GM10248 (cell line): ENCODE measurements at regions not wholly inside any gene's neighbourhood (a gene's known extent, or its start where the extent isn't known, plus 50 kb on each side); places are given as distances from the start of the nearest gene placed in this dataset.

Experiments
- CTCF ChIA-PET: fragments of 300-600 bp; sonication (Branson Sonifier 250); formaldehyde crosslinking; extraction: SDS; loops from one replicate; lab custom pipeline; 2021; ENCODE audit warnings: antibody characterized with exemption; lab: Yijun Ruan, JAX
- POLR2A ChIA-PET: fragments of 350-650 bp; sonication (Branson Sonifier 250); formaldehyde crosslinking; extraction: SDS; loops from one replicate; lab custom pipeline; 2020; ENCODE audit warnings: antibody characterized with exemption; lab: Yijun Ruan, JAX
- DNase-seq: peaks from one replicate; pipeline ENCODE4 v3.0.0; 2012; ENCODE audit errors: extremely low spot score
- CTCF ChIP-seq: IDR thresholded peaks from 2 replicates; pipeline ENCODE4 v1.5.1; 2012; ENCODE audit warnings: mild to moderate bottlenecking, low read depth; ENCODE audit errors: extremely low read depth, missing control alignments, control extremely low read depth

- ChIA-PET POLR2A (no interaction called here), CTCF (interaction anchor here (1.7 to 4.5 kb wide), 4 partner anchors 11 to 622 kb away, joined by 5 to 94 read pairs (median 13); no protein-coding TSS in a partner anchor)
- no peak for DNase-seq
- TF ChIP-seq CTCF: no peak
Observed at GRCh38 chr18:51666763-51667191, 469.3 kb upstream of the MEX3C start.

GRCh38 chr18:51668101-51668500, 470.6 kb upstream of the MEX3C start:
- peak; percentile 76 for TF ChIP-seq CTCF
- peak; percentile 53 for DNase-seq
- CTCF ChIA-PET: interaction anchor here (0.6 to 4.5 kb wide), 48 partner anchors 9 to 1236 kb away, joined by 3 to 94 read pairs (median 4); no protein-coding TSS in a partner anchor
- POLR2A ChIA-PET: no interaction called here

GRCh38 chr18:51668607-51669006, 471.1 kb upstream of the MEX3C start:
- ChIA-PET POLR2A (no interaction called here), CTCF (interaction anchor here (0.6 to 4.5 kb wide), 50 partner anchors 9 to 1486 kb away, joined by 3 to 94 read pairs (median 4); no protein-coding TSS in a partner anchor)
- no peak for TF ChIP-seq CTCF
- DNase-seq: no peak

GRCh38 chr18:51686590-51686989, 489.1 kb upstream of the MEX3C start:
- CTCF ChIA-PET: interaction anchor here (1.3 kb wide), 1 partner anchor 62 kb away, joined by 4 read pairs; no protein-coding TSS in a partner anchor
- TF ChIP-seq CTCF: no peak
- no peak for DNase-seq
- POLR2A ChIA-PET: no interaction called here

- ChIA-PET POLR2A (no interaction called here), CTCF (interaction anchor here (1.1 to 1.3 kb wide), 3 partner anchors 12 to 126 kb away, joined by 3 to 4 read pairs (median 3); no protein-coding TSS in a partner anchor)
- TF ChIP-seq CTCF: peak; percentile 24
- no peak for DNase-seq
Observed at GRCh38 chr18:51687845-51688585, 490.5 kb upstream of the MEX3C start.

GRCh38 chr18:51692612-51693011, 495.1 kb upstream of the MEX3C start:
- POLR2A ChIA-PET: interaction anchor here (0.7 kb wide), 1 partner anchor 21 kb away, joined by 3 read pairs; no protein-coding TSS in a partner anchor
- CTCF ChIA-PET: interaction anchor here (1.0 to 1.3 kb wide), 2 partner anchors 24 to 39 kb away, joined by 3 to 4 read pairs; no protein-coding TSS in a partner anchor
- DNase-seq: no peak
- TF ChIP-seq CTCF: no peak
